ENCODE measurements at regions not wholly inside any gene's neighbourhood (a gene's known extent, or its start where the extent isn't known, plus 50 kb on each side); places are given as distances from the start of the nearest gene placed in this dataset.
"Not testable (repeated sequence)": the region's sequence is repeated elsewhere in the genome, so short reads cannot be mapped to it uniquely, and the experiment has no call there.

DNA sequence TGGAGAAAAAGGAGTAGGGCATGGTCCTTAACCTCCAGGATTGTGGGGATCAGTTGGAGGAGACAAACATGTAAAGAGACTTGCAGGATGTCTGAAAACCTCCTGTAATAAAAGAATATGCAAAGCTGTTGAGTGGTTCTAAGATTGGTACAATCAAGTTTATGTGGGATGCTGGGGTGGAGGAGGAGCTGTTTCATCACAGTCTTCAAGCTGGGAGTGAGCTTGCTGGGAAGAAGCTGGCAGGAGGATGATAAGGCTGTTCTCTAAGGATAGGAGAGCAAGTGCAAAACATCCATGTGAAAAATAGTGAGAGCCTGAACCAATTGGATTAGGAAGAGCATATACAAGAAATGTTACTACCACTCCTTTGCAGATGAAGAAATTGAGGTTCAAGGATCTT is 161.9 kb upstream of the CRIM1 start:
- Mint-ChIP-seq H3K9me3 (no peaks in the 10 kb centered on the region), H3K27me3 (no peaks in the 10 kb centered on the region), H3K27ac (no peak overlapping the region)

DNA sequence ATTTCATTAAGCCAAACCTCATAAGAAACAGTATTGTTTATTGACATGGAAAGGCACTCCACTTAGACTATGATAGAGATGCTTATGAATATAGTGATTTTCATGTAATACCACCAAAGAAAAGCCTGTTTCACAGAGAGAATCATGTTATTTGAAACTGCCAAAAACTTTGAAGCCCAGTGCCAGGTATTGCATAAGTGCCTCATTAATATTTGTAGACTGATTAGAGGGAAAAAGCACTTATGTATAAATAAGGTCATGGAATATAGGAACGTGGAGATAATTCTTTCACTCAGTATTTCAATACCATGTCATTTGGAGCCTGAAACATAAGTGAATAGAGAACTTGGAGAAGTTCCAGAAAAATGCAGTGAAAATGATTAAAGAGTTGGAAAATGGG is 162.6 kb upstream of the CRIM1 start:
- intact Hi-C loops (cut with micrococcal nuclease), result no loop called here
- no peaks in the 10 kb centered on the region for H3K27me3 Mint-ChIP-seq
- no peak overlapping the region for H3K4me3 Mint-ChIP-seq
- H3K9me3 Mint-ChIP-seq, result no peaks in the 10 kb centered on the region
- H3K4me1 Mint-ChIP-seq (ENCODE audit: low read depth), result no peaks in the 10 kb centered on the region
- no peaks in the 10 kb centered on the region for H3K36me3 Mint-ChIP-seq (ENCODE audit: low read depth)
- H3K27ac Mint-ChIP-seq, result no peak overlapping the region

More for the DNA sequence above, 161.9 kb upstream of the CRIM1 start:
- H3K36me3 Mint-ChIP-seq (ENCODE audit: low read depth), result no peaks in the 10 kb centered on the region
- intact Hi-C loops (cut with micrococcal nuclease), result no loop called here
- no peaks in the 10 kb centered on the region for H3K4me1 Mint-ChIP-seq (ENCODE audit: low read depth)
- H3K4me3 Mint-ChIP-seq, result no peak overlapping the region

DNA sequence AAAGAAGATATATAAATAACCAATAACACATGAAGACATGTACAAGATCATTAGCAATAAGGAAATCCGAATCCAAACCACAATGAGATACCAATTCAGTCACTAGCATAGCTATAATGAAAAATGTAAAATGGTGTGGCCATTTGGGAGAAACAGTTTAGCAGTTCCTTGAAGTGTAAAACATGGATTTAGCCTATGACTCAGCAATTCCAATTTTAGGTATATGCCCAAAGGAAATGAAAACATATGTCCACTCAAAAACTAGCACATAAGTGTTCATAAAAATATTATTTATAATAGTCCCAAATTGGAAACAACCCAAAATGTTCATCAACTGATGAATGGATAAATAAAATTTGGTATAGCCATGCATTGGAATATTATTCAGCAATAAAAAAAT is 165.5 kb upstream of the CRIM1 start:
- no peak overlapping the region for H3K4me3 Mint-ChIP-seq
- no peak overlapping the region for H3K27ac Mint-ChIP-seq
- H3K9me3 Mint-ChIP-seq, result no peaks in the 10 kb centered on the region

DNA sequence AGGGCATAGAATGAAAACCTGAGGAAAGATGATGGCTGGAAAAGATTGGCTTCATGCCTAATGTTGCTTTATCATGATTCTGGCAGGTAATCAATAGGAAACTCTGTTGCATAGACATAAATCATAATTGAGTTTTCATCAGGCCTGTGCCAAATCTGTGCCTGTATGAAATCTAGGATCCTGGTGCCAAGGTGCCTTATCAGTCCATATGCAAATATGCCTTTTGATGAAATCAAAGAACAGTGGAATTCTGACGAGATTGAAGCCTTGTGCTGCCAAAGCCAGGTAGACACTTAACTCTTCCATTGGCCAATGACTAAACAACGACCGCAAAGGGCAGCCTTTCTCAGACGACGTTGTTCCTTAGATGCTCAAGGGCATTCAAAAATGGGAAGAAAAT is 170.0 kb upstream of the CRIM1 start:
- no peaks in the 10 kb centered on the region for H3K4me1 Mint-ChIP-seq (ENCODE audit: low read depth)
- intact Hi-C loops (cut with micrococcal nuclease), result no loop called here
- H3K4me3 Mint-ChIP-seq, result no peak overlapping the region
- peaks cover 7% of the 10 kb centered on the region for H3K9me3 Mint-ChIP-seq
- no peaks in the 10 kb centered on the region for H3K36me3 Mint-ChIP-seq (ENCODE audit: low read depth)
- no peak overlapping the region for H3K27ac Mint-ChIP-seq
- no peaks in the 10 kb centered on the region for H3K27me3 Mint-ChIP-seq

More for the DNA sequence above, 165.5 kb upstream of the CRIM1 start:
- intact Hi-C loops (cut with micrococcal nuclease), result no loop called here
- Mint-ChIP-seq H3K36me3 (ENCODE audit: low read depth) (no peaks in the 10 kb centered on the region), H3K4me1 (ENCODE audit: low read depth) (no peaks in the 10 kb centered on the region), H3K27me3 (no peaks in the 10 kb centered on the region)

DNA sequence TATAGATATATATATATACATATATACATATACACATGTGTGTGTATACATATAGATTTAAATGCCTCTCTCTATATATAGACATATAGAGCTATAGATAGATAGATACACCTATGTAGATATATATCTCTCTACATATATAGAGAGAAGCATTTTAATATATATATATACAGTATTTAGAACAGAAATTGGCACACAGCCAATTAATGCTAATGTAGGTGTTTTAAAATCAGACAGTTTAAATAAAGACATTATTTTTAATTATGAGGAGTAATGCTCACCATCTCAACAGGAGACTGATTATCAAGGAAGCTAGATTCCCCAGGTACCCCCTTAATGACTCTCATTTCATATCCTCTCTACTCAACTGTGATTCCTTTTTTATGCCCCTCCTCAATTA is 170.7 kb upstream of the CRIM1 start:
- intact Hi-C loops (cut with micrococcal nuclease), result no loop called here
- H3K4me3 Mint-ChIP-seq, result no peak overlapping the region
- peaks cover 8% of the 10 kb centered on the region for H3K9me3 Mint-ChIP-seq
- no peak overlapping the region for H3K27ac Mint-ChIP-seq
- no peaks in the 10 kb centered on the region for H3K27me3 Mint-ChIP-seq
- H3K36me3 Mint-ChIP-seq (ENCODE audit: low read depth), result no peaks in the 10 kb centered on the region
- no peaks in the 10 kb centered on the region for H3K4me1 Mint-ChIP-seq (ENCODE audit: low read depth)

DNA sequence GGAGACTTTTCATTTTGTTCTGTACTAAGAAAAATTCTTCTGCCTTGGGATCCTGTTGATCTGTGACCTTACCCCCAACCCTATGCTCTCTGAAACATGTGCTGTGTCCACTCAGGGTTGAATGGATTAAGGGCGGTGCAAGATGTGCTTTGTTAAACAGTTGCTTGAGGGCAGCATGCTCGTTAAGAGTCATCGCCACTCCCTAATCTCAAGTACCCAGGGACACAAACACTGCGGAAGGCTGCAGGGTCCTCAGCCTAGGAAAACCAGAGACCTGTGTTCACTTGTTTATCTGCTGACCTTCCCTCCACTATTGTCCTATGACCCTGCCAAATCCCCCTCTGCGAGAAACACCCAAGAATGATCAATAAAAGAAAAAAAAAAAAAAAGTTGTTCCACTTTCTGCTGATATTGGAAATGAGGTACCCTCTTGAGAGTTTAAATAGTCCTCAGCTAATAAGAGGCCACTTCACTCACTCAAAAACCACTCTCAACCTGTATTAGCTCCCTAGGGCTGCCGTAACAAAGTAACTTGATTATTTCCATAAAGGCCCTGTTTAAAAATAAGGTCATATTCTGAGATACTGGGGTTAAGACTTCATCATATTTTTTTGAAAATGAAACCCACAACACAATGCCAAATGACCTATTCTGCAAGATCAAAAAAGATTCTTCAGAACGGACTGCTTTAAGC is 174.6 kb upstream of the CRIM1 start:
- intact Hi-C loops (cut with micrococcal nuclease); H3K4me3 Mint-ChIP-seq; H3K4me1 Mint-ChIP-seq (ENCODE audit: low read depth); H3K27me3 Mint-ChIP-seq; H3K36me3 Mint-ChIP-seq (ENCODE audit: low read depth); H3K27ac Mint-ChIP-seq: not testable (repeated sequence)
- peaks cover 15% of the 10 kb centered on the region for H3K9me3 Mint-ChIP-seq

DNA sequence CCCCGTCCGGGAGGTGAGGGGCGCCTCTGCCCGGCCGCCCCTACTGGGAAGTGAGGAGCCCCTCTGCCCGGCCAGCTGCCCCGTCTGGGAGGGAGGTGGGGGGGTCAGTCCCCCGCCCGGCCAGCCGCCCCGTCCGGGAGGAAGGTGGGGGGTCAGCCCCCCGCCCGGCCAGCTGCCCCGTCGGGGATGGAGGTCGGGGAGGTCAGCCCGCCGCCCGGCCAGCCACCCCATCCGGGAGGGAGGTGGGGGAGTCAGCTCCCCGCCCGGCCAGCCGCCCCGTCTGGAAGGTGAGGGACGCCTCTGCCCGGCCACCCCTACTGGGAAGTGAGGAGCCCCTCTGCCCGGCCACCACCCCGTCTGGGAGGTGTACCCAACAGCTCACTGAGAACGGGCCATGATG is 175.3 kb upstream of the CRIM1 start:
- H3K36me3 Mint-ChIP-seq (ENCODE audit: low read depth); H3K27me3 Mint-ChIP-seq; H3K4me3 Mint-ChIP-seq; H3K4me1 Mint-ChIP-seq (ENCODE audit: low read depth); intact Hi-C loops (cut with micrococcal nuclease); H3K27ac Mint-ChIP-seq: not testable (repeated sequence)
- peaks cover 15% of the 10 kb centered on the region for H3K9me3 Mint-ChIP-seq

DNA sequence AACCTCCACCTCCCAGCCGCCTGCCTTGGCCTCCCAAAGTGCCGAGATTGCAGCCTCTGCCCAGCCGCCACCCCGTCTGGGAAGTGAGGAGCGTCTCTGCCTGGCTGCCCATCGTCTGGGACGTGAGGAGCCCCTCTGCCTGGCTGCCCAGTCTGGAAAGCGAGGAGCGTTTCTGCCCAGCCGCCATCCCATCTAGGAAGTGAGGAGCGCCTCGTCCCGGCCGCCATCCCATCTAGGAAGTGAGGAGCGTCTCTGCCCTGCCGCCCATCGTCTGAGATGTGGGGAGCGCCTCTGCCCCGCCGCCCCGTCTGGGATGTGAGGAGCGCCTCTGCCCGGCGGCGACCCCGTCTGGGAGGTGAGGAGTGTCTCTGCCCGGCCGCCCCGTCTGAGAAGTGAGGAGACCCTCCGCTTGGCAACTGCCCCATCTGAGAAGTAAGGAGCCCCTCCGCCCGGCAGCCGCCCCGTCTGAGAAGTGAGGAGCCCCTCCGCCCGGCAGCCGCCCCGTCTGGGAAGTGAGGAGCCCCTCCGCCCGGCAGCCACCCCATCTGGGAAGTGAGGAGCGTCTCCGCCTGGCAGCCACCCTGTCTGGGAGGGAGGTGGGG is 175.8 kb upstream of the CRIM1 start:
- H3K27ac Mint-ChIP-seq; H3K27me3 Mint-ChIP-seq; intact Hi-C loops (cut with micrococcal nuclease); H3K4me1 Mint-ChIP-seq (ENCODE audit: low read depth); H3K36me3 Mint-ChIP-seq (ENCODE audit: low read depth); H3K4me3 Mint-ChIP-seq: not testable (repeated sequence)
- peaks cover 15% of the 10 kb centered on the region for H3K9me3 Mint-ChIP-seq

DNA sequence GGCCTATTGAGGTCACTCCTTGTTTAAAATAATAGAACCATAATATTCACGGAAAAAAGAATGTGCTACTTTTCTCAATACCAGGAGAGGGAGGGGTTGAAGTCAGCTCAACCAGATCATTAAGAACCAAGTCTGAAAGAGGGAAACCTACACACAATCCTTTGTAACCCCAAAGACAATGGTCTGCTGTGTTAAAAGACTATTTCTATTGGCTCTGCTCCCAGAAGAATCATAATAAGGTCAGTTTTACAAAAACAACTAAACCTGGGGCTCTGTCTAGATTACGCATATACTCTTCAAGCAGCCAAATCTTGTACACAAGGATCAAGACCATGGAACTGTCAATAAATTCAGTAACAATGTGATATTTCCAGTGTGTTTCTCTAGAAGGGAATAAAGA is 177.2 kb upstream of the CRIM1 start:
- no peaks in the 10 kb centered on the region for H3K27me3 Mint-ChIP-seq
- no peak overlapping the region for H3K4me3 Mint-ChIP-seq
- H3K36me3 Mint-ChIP-seq (ENCODE audit: low read depth), result no peaks in the 10 kb centered on the region
- no peak overlapping the region for H3K27ac Mint-ChIP-seq
- H3K9me3 Mint-ChIP-seq, result peaks cover 15% of the 10 kb centered on the region
- intact Hi-C loops (cut with micrococcal nuclease), result no loop called here
- H3K4me1 Mint-ChIP-seq (ENCODE audit: low read depth), result no peaks in the 10 kb centered on the region

DNA sequence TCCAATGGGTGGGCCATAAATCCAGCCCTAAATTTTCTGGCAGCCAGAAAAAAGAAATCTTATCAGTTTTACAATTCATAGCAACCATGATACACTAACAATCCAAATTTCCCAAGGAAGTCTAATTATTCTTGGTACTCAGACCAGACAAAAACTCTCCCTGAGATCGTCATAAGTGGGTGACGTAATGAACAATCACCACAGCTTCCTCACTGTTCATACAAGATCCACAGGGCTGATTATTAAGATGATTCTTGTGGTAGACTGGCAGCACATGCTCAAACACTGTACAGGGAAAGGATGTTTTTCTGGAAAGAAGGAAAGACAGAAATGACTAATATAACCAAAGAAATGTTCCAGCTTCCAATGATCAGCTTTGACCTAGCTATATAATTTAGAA is 178.3 kb upstream of the CRIM1 start:
- Mint-ChIP-seq H3K4me3 (no peak overlapping the region), H3K27ac (no peak overlapping the region), H3K4me1 (ENCODE audit: low read depth) (no peaks in the 10 kb centered on the region), H3K9me3 (peaks cover 15% of the 10 kb centered on the region), H3K36me3 (ENCODE audit: low read depth) (no peaks in the 10 kb centered on the region), H3K27me3 (no peaks in the 10 kb centered on the region)
- intact Hi-C loops (cut with micrococcal nuclease), result no loop called here

DNA sequence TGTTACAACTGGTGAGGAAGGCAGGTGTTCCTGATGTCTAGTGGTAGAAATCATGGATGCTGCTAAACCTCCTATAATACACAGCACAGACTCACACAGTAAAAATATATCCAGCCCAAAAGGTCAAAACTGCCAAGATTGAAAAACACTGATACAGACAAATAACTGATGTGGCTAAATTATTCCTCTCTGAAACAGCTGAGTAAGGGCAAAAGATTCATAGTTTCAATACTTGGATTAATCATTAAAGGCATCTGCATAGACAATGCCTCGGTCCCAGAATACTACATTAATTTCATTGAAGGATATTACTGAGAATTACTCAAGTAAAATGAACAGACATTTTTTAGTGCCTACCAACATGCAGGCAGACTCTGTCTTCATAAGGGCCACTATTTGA is 180.7 kb upstream of the CRIM1 start:
- peaks cover 8% of the 10 kb centered on the region for H3K9me3 Mint-ChIP-seq
- intact Hi-C loops (cut with micrococcal nuclease), result no loop called here
- H3K36me3 Mint-ChIP-seq (ENCODE audit: low read depth), result no peaks in the 10 kb centered on the region

DNA sequence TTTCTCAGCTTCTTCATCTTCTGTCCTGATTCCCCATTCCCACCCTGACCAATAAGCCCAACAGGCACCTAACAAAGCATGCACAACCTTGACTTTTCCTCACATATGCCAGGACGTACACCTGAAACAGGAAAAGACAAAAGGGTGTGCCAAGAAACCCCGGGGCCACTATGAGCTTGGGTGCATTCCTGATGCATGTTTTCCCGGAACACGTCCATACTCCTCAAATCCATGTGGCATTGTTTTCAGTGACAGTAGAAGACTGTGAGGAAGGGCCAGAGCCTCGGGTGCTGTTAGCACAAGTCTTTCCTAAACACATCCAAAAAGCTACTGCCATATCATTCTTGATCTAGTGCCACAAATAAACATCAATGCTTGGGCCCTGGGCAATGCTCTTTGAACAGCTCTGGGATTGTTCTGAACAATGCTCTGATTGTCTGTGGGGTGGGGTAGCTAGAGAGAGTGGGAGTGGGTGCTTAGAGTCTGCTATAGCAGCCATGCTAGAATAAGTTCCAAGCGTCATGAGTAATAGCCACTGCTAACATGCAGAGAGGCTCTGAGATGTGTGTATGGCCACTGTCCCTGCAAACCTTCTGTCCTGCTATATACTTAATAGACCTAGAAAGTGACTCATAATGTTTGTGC is 181.7 kb upstream of the CRIM1 start:
- intact Hi-C loops (cut with micrococcal nuclease), result no loop called here
- no peaks in the 10 kb centered on the region for H3K36me3 Mint-ChIP-seq (ENCODE audit: low read depth)
- no peaks in the 10 kb centered on the region for H3K4me1 Mint-ChIP-seq (ENCODE audit: low read depth)
- no peak overlapping the region for H3K4me3 Mint-ChIP-seq
- H3K27me3 Mint-ChIP-seq, result no peaks in the 10 kb centered on the region
- H3K9me3 Mint-ChIP-seq, result no peaks in the 10 kb centered on the region
- H3K27ac Mint-ChIP-seq, result no peak overlapping the region

More for the DNA sequence above, 180.7 kb upstream of the CRIM1 start:
- Mint-ChIP-seq H3K27ac (no peak overlapping the region), H3K4me1 (ENCODE audit: low read depth) (no peaks in the 10 kb centered on the region), H3K27me3 (no peaks in the 10 kb centered on the region), H3K4me3 (no peak overlapping the region)

DNA sequence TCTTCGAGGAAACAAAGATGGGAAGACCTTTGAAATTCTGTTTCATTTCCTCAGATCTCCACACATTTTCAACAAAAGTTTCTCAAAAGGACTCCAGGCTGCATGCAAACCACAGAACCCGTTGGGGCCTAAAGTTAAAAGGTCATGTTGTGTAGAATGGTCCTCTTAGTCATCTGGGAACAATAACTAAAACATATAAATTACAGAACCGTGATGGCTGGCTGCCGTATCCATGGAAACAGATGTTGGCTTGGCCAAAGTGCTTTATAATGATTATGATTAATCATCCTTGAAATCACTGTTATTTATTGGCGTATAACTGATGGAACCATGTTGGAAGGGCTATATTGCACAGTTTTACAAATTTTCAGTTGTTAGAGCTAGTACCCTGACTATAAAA is 182.8 kb upstream of the CRIM1 start:
- Mint-ChIP-seq H3K4me3 (no peak overlapping the region), H3K27me3 (no peaks in the 10 kb centered on the region), H3K27ac (no peak overlapping the region), H3K36me3 (ENCODE audit: low read depth) (no peaks in the 10 kb centered on the region), H3K4me1 (ENCODE audit: low read depth) (no peaks in the 10 kb centered on the region), H3K9me3 (no peaks in the 10 kb centered on the region)
- intact Hi-C loops (cut with micrococcal nuclease), result no loop called here

DNA sequence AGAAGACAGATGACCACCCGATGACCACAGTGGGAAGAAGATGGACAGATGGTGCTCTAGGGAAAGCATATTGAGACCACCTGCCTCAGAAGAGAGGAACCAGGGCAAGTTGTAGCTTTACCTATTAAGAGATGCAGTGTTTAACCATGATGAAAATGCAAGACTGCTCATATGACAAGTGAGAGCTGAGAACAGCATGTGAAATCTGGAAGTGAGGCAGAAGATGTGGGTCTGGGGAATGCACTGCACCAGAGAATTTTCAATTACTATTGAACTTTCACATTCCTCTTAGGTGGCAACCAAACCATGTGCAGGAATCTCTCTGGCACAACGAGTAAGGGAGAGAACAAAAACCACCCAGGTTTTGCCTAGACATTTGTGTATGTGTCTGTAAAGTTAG is 184.8 kb upstream of the CRIM1 start:
- Mint-ChIP-seq H3K9me3 (no peaks in the 10 kb centered on the region), H3K27ac (no peak overlapping the region), H3K4me3 (no peak overlapping the region), H3K4me1 (ENCODE audit: low read depth) (no peaks in the 10 kb centered on the region), H3K27me3 (no peaks in the 10 kb centered on the region), H3K36me3 (ENCODE audit: low read depth) (no peaks in the 10 kb centered on the region)
- intact Hi-C loops (cut with micrococcal nuclease), result no loop called here

DNA sequence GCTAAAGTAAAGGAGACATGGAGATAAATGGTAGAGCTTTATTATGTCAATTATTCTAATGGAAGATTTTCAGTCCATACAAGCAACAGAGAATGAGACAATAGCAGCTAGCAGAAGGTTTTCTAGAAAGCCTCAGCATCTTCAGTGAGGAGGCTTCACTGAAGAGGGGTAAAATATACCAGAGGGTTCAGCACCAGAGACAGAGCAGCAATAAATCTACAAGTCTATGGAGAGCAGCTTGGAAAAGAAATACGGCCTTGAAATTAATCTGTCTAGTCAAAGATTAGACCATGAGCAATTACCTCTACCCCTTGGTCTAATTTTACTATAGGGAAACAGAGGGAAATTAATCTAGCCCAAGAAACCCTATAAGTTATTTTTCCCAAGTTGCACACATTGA is 185.7 kb upstream of the CRIM1 start:
- Mint-ChIP-seq H3K27me3 (no peaks in the 10 kb centered on the region), H3K4me3 (no peak overlapping the region), H3K36me3 (ENCODE audit: low read depth) (no peaks in the 10 kb centered on the region), H3K4me1 (ENCODE audit: low read depth) (no peaks in the 10 kb centered on the region), H3K9me3 (no peaks in the 10 kb centered on the region), H3K27ac (no peak overlapping the region)
- intact Hi-C loops (cut with micrococcal nuclease), result no loop called here

All from dendritic cell treated with granulocyte-macrophage colony-stimulating factor and Interleukin-4, amounts not matched to agents 40 ng/mL and 50 ng/mL, for 4 days (primary cell).